Mucosa of descending colon (tissue), 3 donors: ENCODE measurements at regions not wholly inside any gene's neighbourhood (a gene's known extent, or its start where the extent isn't known, plus 50 kb on each side); places are given as distances from the start of the nearest gene placed in this dataset.
"Not testable (repeated sequence)": the region's sequence is repeated elsewhere in the genome, so short reads cannot be mapped to it uniquely, and the experiment has no call there.

Experiments
- ATAC-seq: fragments of 200-7000 bp; cut with Tn5 transposase; one replicate; pipeline ENCODE4 v1.9.1; 2020; ENCODE audit warnings: mild to moderate bottlenecking, moderate library complexity
- DNase-seq, 3 donors: peaks; one replicate each; pipeline ENCODE4 v3.0.0-alpha.2; 2020
- H3K36me3 ChIP-seq: fragments of 200-600 bp; one replicate; pipeline ENCODE4 v1.8.0; 2021; ENCODE audit warnings: low read depth, mild to moderate bottlenecking
- H3K4me1 ChIP-seq: fragments of 200-600 bp; one replicate; pipeline ENCODE4 v1.8.0; 2021; ENCODE audit warnings: low read depth, mild to moderate bottlenecking
- H3K4me3 ChIP-seq: fragments of 200-600 bp; one replicate; pipeline ENCODE4 v1.8.0; 2021; ENCODE audit warnings: mild to moderate bottlenecking
- H3K9me3 ChIP-seq: fragments of 200-600 bp; one replicate; pipeline ENCODE4 v1.8.0; 2021; ENCODE audit warnings: mild to moderate bottlenecking
- intact Hi-C, 2 donors: fragments of 100-400 bp; cut with DNase I in 1 of 2; cut with micrococcal nuclease in 1 of 2; formaldehyde crosslinking; loops; one replicate each; pipeline versions ENCODE4 v1.11.0 to v1.11.1; 2022; cut with DNase I, micrococcal nuclease
- TF ChIP-seq, protein P1 (sequence below): fragments of 200-600 bp; IDR thresholded peaks from one replicate; pipeline ENCODE4 v1.8.0; 2022; ENCODE audit warnings: antibody characterized with exemption, mild to moderate bottlenecking
- donor health status: DM: no; HTN: no; CAD: no; lungs with moderate emphysema.
- donor health status: DM: no; HTN: no; CAD: no.
- donor health status: DM: no; HTN: yes; CAD: no.

DNA sequence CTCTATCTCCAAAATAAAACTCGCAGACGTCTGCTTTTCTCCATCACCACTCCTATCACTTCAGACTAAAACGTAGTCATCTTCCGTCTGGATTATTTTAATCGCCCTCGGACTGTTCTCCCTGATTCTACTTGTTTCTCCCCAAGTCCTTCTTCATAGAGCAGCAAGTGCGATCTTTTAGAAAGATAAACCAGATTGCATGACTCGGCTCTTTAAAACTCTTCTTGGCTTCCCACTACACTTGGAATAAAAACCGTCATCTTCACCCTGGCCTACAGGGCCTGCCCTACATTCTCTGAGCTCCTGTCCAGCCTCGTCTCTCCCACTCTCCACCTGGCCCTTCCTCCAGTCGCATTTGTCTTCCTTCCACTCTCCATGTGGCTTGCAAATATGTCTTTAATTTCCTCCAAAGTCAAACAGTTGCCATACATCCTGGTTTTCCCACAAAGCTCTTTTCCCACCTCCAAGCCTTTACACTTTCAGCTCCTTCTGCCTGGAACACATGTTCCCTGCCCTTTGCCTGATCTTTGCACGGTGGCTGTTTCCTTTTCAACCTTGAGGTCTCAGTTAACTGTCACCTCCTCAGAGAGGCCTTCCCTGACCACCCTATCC, 70.5 kb upstream of the DHX40 start:
- no peak for ATAC-seq
- Histone ChIP-seq H3K4me3 (no peak overlapping the region), H3K9me3 (no peaks in the 10 kb centered on the region), H3K36me3 (no peaks in the 10 kb centered on the region), H3K4me1 (no peaks in the 10 kb centered on the region)
- DNase-seq = no peak
- TF ChIP-seq, protein P1, sequence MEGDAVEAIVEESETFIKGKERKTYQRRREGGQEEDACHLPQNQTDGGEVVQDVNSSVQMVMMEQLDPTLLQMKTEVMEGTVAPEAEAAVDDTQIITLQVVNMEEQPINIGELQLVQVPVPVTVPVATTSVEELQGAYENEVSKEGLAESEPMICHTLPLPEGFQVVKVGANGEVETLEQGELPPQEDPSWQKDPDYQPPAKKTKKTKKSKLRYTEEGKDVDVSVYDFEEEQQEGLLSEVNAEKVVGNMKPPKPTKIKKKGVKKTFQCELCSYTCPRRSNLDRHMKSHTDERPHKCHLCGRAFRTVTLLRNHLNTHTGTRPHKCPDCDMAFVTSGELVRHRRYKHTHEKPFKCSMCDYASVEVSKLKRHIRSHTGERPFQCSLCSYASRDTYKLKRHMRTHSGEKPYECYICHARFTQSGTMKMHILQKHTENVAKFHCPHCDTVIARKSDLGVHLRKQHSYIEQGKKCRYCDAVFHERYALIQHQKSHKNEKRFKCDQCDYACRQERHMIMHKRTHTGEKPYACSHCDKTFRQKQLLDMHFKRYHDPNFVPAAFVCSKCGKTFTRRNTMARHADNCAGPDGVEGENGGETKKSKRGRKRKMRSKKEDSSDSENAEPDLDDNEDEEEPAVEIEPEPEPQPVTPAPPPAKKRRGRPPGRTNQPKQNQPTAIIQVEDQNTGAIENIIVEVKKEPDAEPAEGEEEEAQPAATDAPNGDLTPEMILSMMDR = no peak
- intact Hi-C loops = no loop called here

DNA sequence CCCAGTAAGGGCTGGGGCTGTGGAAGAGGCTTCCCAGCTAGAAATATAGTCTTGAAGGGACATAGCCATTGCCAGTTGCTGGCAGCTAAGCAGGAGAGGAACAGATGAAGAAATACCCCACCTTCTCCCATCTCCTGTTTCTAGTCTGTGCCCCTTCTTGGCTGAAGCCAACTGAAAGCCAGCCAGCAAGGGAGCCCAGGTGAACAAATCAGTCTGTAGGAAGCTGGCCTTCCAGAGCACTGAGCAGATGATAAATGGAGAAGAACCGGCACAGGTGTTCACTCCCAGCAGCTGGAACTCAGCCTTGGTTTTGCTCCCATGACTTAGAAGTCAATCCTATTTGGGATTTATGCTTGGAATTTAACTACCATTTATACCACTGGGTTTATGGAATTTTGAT, 69.2 kb upstream of the DHX40 start:
- DNase-seq (no peak), ATAC-seq (no peak)
- intact Hi-C loops = no loop called here

DNA sequence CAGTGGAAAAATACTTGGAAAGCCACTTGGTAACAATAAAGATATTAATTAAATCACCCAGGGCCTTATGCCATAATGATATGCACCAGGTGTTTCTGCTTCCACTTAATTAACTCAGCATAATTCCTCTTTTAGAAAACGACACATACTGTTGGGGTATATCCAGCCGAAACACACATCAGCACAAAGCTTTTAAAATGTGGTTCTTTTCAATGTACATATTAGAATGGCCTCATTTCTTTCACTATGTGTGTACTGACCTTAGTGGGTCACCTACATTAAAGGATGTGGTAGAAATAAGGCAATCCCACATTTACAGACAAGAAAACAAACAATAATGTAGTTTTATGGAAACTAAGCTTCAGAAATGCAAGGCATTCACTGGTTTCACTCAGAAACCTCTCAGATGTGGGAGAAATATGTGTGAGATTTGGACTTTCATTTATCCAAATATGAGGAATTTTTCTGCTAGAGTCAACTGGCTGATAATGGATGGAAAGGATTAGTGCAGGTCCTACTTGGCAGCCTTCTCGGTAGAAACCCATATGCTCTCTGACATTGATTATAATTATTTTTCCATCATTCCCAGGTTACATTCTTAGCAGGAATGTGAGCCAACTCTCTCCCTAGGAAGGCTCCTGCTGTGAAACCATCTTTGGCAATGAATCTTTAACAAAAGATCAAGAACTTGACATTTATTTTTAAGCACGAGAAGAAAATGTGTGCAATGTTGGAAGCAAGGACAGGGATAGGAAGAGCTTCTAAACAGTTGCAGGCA, 66.7 kb upstream of the DHX40 start:
- no peaks in the 10 kb centered on the region for H3K4me1 ChIP-seq
- no peaks in the 10 kb centered on the region for H3K9me3 ChIP-seq
- DNase-seq = no peak
- no peaks in the 10 kb centered on the region for H3K36me3 ChIP-seq
- intact Hi-C loops = no loop called here
- ATAC-seq = no peak
- TF ChIP-seq, protein P1 = no peak
- H3K4me3 ChIP-seq = no peak overlapping the region

More for the DNA sequence above, 69.2 kb upstream of the DHX40 start:
- H3K36me3 ChIP-seq = no peaks in the 10 kb centered on the region
- TF ChIP-seq, protein P1 = no peak
- H3K9me3 ChIP-seq = no peaks in the 10 kb centered on the region
- no peaks in the 10 kb centered on the region for H3K4me1 ChIP-seq
- H3K4me3 ChIP-seq = no peak overlapping the region

DNA sequence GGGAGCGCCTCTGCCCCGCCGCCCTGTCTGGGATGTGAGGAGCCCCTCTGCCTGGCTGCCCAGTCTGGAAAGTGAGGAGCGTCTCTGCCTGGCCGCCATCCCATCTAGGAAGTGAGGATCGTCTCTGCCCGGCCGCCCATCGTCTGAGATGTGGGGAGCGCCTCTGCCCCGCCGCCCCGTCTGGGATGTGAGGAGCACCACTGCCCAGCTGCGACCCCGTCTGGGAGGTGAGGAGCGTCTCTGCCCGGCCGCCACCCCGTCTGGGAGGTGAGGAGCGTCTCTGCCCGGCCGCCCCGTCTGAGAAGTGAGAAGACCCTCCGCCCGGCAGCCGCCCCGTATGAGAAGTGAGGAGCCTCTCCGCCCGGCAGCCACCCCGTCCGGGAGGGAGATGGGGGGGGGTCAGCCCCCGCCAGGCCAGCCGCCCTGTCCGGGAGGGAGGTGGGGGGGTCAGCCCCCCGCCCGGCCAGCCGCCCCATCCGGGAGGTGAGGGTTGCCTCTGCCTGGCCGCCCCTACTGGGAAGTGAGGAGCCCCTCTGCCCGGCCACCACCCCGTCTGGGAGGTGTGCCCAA, 65.2 kb upstream of the DHX40 start:
- intact Hi-C loops, DNase-seq, H3K9me3 ChIP-seq, H3K4me3 ChIP-seq, H3K4me1 ChIP-seq, ATAC-seq, H3K36me3 ChIP-seq: not testable (repeated sequence)

DNA sequence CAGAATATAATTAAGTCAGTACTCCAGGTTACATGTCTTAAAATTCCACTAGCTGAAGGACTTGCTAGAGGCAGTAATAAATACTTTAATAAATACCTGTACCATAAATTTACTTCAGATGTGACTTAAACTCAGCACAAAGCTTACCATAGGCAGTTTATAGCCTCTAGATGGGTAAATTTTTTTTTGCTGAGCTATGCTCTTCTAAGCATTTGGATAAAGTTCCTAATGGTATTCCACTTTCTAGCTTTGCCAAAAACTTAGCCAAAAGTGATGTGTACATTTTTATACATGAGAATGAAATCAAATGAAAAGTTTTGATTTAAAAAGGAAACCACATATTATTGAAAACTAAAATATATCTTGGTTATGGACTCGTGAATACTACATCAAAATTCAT, 63.7 kb upstream of the DHX40 start:
- no peak for ATAC-seq

More for the DNA sequence above, 63.7 kb upstream of the DHX40 start:
- H3K4me1 ChIP-seq = no peaks in the 10 kb centered on the region
- intact Hi-C loops = no loop called here
- DNase-seq = no peak
- no peaks in the 10 kb centered on the region for H3K9me3 ChIP-seq
- TF ChIP-seq, protein P1 = no peak
- no peaks in the 10 kb centered on the region for H3K36me3 ChIP-seq
- H3K4me3 ChIP-seq = no peak overlapping the region
